OCI-LY3 (cell line): ENCODE measurements at regions not wholly inside any gene's neighbourhood (a gene's known extent, or its start where the extent isn't known, plus 50 kb on each side); places are given as distances from the start of the nearest gene placed in this dataset.

Experiments used
- H2AFZ ChIP-seq: fragments of 200-600, 300-600 bp; shearing (Covaris generic); 2 replicates; pipeline ENCODE4 v1.6.0; 2014; ENCODE audit warnings: antibody characterized with exemption, low read depth, low read length
- H3K27ac ChIP-seq: fragments of 200-600, 300-600 bp; sonication (generic); 2 replicates; pipeline ENCODE4 v1.5.1; 2014; ENCODE audit warnings: mild to moderate bottlenecking, low read length, moderate library complexity, mixed read lengths
- H3K27me3 ChIP-seq: fragments of 200-600, 300-600 bp; sonication (generic); 2 replicates; pipeline ENCODE4 v1.6.1; 2014; ENCODE audit warnings: low read depth, low read length, mixed read lengths
- H3K36me3 ChIP-seq: fragments of 200-600, 300-600 bp; sonication (generic); replicated peaks from 2 replicates; pipeline ENCODE3; 2014; ENCODE audit warnings: low read depth, low read length, mixed read lengths
- H3K4me1 ChIP-seq: fragments of 300-600, 200-600 bp; sonication (generic); 2 replicates; pipeline ENCODE4 v1.6.1; 2014; ENCODE audit warnings: low read length, mixed read lengths
- H3K4me2 ChIP-seq: fragments of 200-600, 300-600 bp; sonication (generic); 2 replicates; pipeline ENCODE4 v1.6.1; 2014; ENCODE audit warnings: low read length, mixed read lengths
- H3K4me3 ChIP-seq: fragments of 300-600, 200-600 bp; sonication (generic); 2 replicates; pipeline ENCODE4 v1.5.1; 2014; ENCODE audit warnings: antibody characterized with exemption, mild to moderate bottlenecking, low read length, moderate library complexity
- H3K79me2 ChIP-seq: fragments of 300-600, 200-600 bp; shearing (Covaris generic); 2 replicates; pipeline ENCODE4 v1.6.1; 2014; ENCODE audit warnings: mild to moderate bottlenecking, low read length, mixed read lengths
- H3K9ac ChIP-seq: fragments of 300-600, 200-600 bp; shearing (Covaris generic); 2 replicates; pipeline ENCODE4 v1.6.0; 2014; ENCODE audit warnings: mild to moderate bottlenecking, low read length, moderate library complexity
- H3K9me3 ChIP-seq: fragments of 200-600, 300-600 bp; shearing (Covaris generic); 2 replicates; pipeline ENCODE4 v1.6.1; 2014; ENCODE audit warnings: low read length, mixed read lengths; ENCODE audit not compliant: insufficient read depth
- H4K20me1 ChIP-seq: fragments of 200-600, 300-600 bp; sonication (generic); 2 replicates; pipeline ENCODE4 v1.6.1; 2016; ENCODE audit warnings: low read length, mixed read lengths; ENCODE audit not compliant: insufficient read depth
- CTCF ChIP-seq: fragments of 200-600, 300-600 bp; sonication (generic); IDR thresholded peaks from 2 replicates; pipeline ENCODE4 v1.5.1; 2014; ENCODE audit warnings: antibody characterized with exemption, low read length, low read depth
- EZH2phosphoT487 ChIP-seq: fragments of 200-600 bp; shearing (Covaris generic); IDR thresholded peaks from 2 replicates; pipeline ENCODE4 v1.6.1; 2018; ENCODE audit warnings: antibody characterized with exemption, mixed run types, low read depth

- H4K20me1 ChIP-seq = no peaks in the 10 kb centered on the region
- no peak overlapping the region for H3K9ac ChIP-seq
- H3K79me2 ChIP-seq = no peaks in the 10 kb centered on the region
- TF ChIP-seq EZH2phosphoT487 (no peak), CTCF (no peak)
- no peaks in the 10 kb centered on the region for H3K4me1 ChIP-seq
- H3K9me3 ChIP-seq = no peaks in the 10 kb centered on the region
- no peak overlapping the region for H3K4me2 ChIP-seq
- H3K36me3 ChIP-seq = no peaks in the 10 kb centered on the region
- no peaks in the 10 kb centered on the region for H3K27me3 ChIP-seq
- no peak overlapping the region for H3K27ac ChIP-seq
- H2AFZ ChIP-seq = no peak overlapping the region
- no peak overlapping the region for H3K4me3 ChIP-seq
Observed at GRCh38 chr9:96115836-96116235, 186.1 kb downstream of the HSD17B3 start.

GRCh38 chr9:96113032-96113431 lies 188.9 kb downstream of the HSD17B3 start:
- TF ChIP-seq EZH2phosphoT487 (no peak), CTCF (no peak)
- Histone ChIP-seq H3K4me3 (no peak overlapping the region), H3K9ac (no peak overlapping the region), H3K27me3 (no peaks in the 10 kb centered on the region), H3K9me3 (no peaks in the 10 kb centered on the region), H3K27ac (no peak overlapping the region), H3K79me2 (no peaks in the 10 kb centered on the region), H3K4me2 (no peak overlapping the region), H3K4me1 (no peaks in the 10 kb centered on the region), H2AFZ (no peak overlapping the region), H3K36me3 (no peaks in the 10 kb centered on the region), H4K20me1 (no peaks in the 10 kb centered on the region)

GRCh38 chr9:96109680-96110351 lies 192.2 kb downstream of the HSD17B3 start:
- Histone ChIP-seq H4K20me1 (no peaks in the 10 kb centered on the region), H3K9ac (no peak overlapping the region), H3K4me2 (no peak overlapping the region), H3K27me3 (peaks cover 13% of the 10 kb centered on the region; the same call in 1 of the 2 replicates), H3K36me3 (no peaks in the 10 kb centered on the region), H3K79me2 (no peaks in the 10 kb centered on the region), H3K4me1 (no peaks in the 10 kb centered on the region), H3K4me3 (no peak overlapping the region), H3K9me3 (no peaks in the 10 kb centered on the region), H2AFZ (no peak overlapping the region), H3K27ac (no peak overlapping the region)
- TF ChIP-seq EZH2phosphoT487 = no peak
- TF ChIP-seq CTCF = no peak

GRCh38 chr9:96108691-96109380 lies 193.1 kb downstream of the HSD17B3 start:
- Histone ChIP-seq H3K4me3 (no peak overlapping the region), H3K9ac (no peak overlapping the region)

More at GRCh38 chr9:96108691-96109380, 193.1 kb downstream of the HSD17B3 start:
- Histone ChIP-seq H3K4me2 (no peak overlapping the region), H3K9me3 (no peaks in the 10 kb centered on the region), H3K27ac (no peak overlapping the region), H2AFZ (no peak overlapping the region), H3K27me3 (peaks cover 13% of the 10 kb centered on the region; the same call in 1 of the 2 replicates), H3K79me2 (no peaks in the 10 kb centered on the region), H3K4me1 (no peaks in the 10 kb centered on the region), H3K36me3 (no peaks in the 10 kb centered on the region), H4K20me1 (no peaks in the 10 kb centered on the region)
- TF ChIP-seq EZH2phosphoT487 = no peak
- TF ChIP-seq CTCF = no peak
